ENCODE measurements at regions not wholly inside any gene's neighbourhood (a gene's known extent, or its start where the extent isn't known, plus 50 kb on each side); places are given as distances from the start of the nearest gene placed in this dataset.

GRCh38 chr5:167064198-167064776, 1227.2 kb upstream of the WWC1 start:
- no peaks in the 10 kb centered on the region for H3K4me1 ChIP-seq
- H3K4me3 ChIP-seq, result no peak overlapping the region
- no peak for DNase-seq
- H3K27me3 ChIP-seq (replicated peaks in 1 of 7), result no peaks in the 10 kb centered on the region
- TF ChIP-seq POLR2A (IDR thresholded peaks at IDR 0.05) (no peak), POLR2AphosphoS5 (IDR thresholded peaks at IDR 0.05) (no peak)
- TF ChIP-seq, protein P1, sequence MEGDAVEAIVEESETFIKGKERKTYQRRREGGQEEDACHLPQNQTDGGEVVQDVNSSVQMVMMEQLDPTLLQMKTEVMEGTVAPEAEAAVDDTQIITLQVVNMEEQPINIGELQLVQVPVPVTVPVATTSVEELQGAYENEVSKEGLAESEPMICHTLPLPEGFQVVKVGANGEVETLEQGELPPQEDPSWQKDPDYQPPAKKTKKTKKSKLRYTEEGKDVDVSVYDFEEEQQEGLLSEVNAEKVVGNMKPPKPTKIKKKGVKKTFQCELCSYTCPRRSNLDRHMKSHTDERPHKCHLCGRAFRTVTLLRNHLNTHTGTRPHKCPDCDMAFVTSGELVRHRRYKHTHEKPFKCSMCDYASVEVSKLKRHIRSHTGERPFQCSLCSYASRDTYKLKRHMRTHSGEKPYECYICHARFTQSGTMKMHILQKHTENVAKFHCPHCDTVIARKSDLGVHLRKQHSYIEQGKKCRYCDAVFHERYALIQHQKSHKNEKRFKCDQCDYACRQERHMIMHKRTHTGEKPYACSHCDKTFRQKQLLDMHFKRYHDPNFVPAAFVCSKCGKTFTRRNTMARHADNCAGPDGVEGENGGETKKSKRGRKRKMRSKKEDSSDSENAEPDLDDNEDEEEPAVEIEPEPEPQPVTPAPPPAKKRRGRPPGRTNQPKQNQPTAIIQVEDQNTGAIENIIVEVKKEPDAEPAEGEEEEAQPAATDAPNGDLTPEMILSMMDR (IDR thresholded peaks at IDR 0.05 in 8 of 11, conservative IDR thresholded peaks at IDR 0.05 in 3 of 11), result no peak
- intact Hi-C loops (cut with DNase I; ENCODE audit: low total_unique reads), result no loop called here
- WGBS, 5 donors, result 72 to 81% (median 77%) methylated on average over 13 of the region's 13 CpGs
- no peak overlapping the region for H3K27ac ChIP-seq
- H3K9me3 ChIP-seq, result no peaks in the 10 kb centered on the region
- H3K36me3 ChIP-seq, result no peaks in the 10 kb centered on the region

DNA sequence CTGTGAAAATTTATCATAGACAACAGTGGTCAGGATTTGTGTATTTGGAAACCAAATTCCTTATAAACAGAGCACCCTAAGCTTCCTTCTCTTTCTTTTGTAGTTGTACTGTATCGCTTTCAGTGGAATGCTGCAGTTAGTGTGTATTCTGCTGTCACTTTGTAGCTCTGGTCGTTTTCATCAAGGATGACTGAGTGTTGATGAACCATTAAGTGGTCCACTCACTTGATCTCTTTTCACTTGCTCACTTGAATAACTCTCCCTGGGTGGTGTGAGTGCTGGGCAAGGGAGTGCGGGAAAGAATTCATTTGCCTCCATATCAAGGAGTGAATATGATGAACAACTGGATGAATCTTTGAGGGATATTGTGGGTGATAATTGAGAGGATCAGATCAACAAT, 1225.7 kb upstream of the WWC1 start:
- WGBS, 5 donors, result 66 to 82% (median 68%) methylated on average over 3 of the region's 3 CpGs
- H3K27ac ChIP-seq, result no peak overlapping the region
- H3K4me1 ChIP-seq, result no peaks in the 10 kb centered on the region
- H3K4me3 ChIP-seq, result no peak overlapping the region
- H3K36me3 ChIP-seq, result no peaks in the 10 kb centered on the region
- DNase-seq, result no peak
- TF ChIP-seq, protein P1 (IDR thresholded peaks at IDR 0.05 in 8 of 11, conservative IDR thresholded peaks at IDR 0.05 in 3 of 11), result no peak
- no peak for TF ChIP-seq POLR2AphosphoS5 (IDR thresholded peaks at IDR 0.05)
- H3K9me3 ChIP-seq, result no peaks in the 10 kb centered on the region
- no peaks in the 10 kb centered on the region for H3K27me3 ChIP-seq (replicated peaks in 1 of 7)
- intact Hi-C loops (cut with DNase I; ENCODE audit: low total_unique reads), result no loop called here

GRCh38 chr5:167071981-167072610, 1219.3 kb upstream of the WWC1 start:
- H3K9me3 ChIP-seq, result no peaks in the 10 kb centered on the region
- TF ChIP-seq POLR2A (IDR thresholded peaks at IDR 0.05) (no peak), POLR2AphosphoS5 (IDR thresholded peaks at IDR 0.05) (no peak)
- TF ChIP-seq, protein P1 (IDR thresholded peaks at IDR 0.05 in 8 of 11, conservative IDR thresholded peaks at IDR 0.05 in 3 of 11), result no peak
- intact Hi-C loops (cut with DNase I; ENCODE audit: low total_unique reads), result no loop called here
- H3K4me3 ChIP-seq, result no peak overlapping the region
- no peaks in the 10 kb centered on the region for H3K36me3 ChIP-seq
- no peak overlapping the region for H3K27ac ChIP-seq
- H3K4me1 ChIP-seq, result no peaks in the 10 kb centered on the region
- WGBS, 5 donors, result 64 to 77% (median 66%) methylated on average over 5 of the region's 5 CpGs
- no peak for DNase-seq
- H3K27me3 ChIP-seq (replicated peaks in 1 of 7), result no peaks in the 10 kb centered on the region

- no peak overlapping the region for H3K27ac ChIP-seq
- no peaks in the 10 kb centered on the region for H3K27me3 ChIP-seq (replicated peaks in 1 of 7)
- H3K4me3 ChIP-seq, result no peak overlapping the region
- 44 to 55% (median 48%) methylated on average over 4 of the region's 4 CpGs for WGBS, 5 donors
- TF ChIP-seq POLR2A (IDR thresholded peaks at IDR 0.05), result no peak
- no peak for TF ChIP-seq POLR2AphosphoS5 (IDR thresholded peaks at IDR 0.05)
- TF ChIP-seq, protein P1 (IDR thresholded peaks at IDR 0.05 in 8 of 11, conservative IDR thresholded peaks at IDR 0.05 in 3 of 11), result no peak
- H3K9me3 ChIP-seq, result no peaks in the 10 kb centered on the region
- no peak for DNase-seq
- intact Hi-C loops (cut with DNase I; ENCODE audit: low total_unique reads), result no loop called here
- H3K4me1 ChIP-seq, result no peaks in the 10 kb centered on the region
- H3K36me3 ChIP-seq, result no peaks in the 10 kb centered on the region
Measured at GRCh38 chr5:167081561-167081960, 1209.9 kb upstream of the WWC1 start.
